KMS-11 (cell line): ENCODE measurements at regions not wholly inside any gene's neighbourhood (a gene's known extent, or its start where the extent isn't known, plus 50 kb on each side); places are given as distances from the start of the nearest gene placed in this dataset.

Source experiments
- H2AFZ ChIP-seq: fragments of 200-600 bp; sonication (generic); 2 replicates; pipeline ENCODE4 v1.6.1; 2016; ENCODE audit warnings: antibody characterized with exemption, mixed run types, low read depth
- H3K27ac ChIP-seq: fragments of 200-600 bp; sonication (generic); 2 replicates; pipeline ENCODE4 v1.6.1; 2016; ENCODE audit warnings: mild to moderate bottlenecking, mixed run types
- H3K27me3 ChIP-seq: fragments of 200-600 bp; sonication (generic); 2 replicates; pipeline ENCODE4 v1.6.1; 2017; ENCODE audit warnings: mild to moderate bottlenecking, low read depth, mixed run types, moderate library complexity; ENCODE audit not compliant: insufficient read depth
- H3K36me3 ChIP-seq: fragments of 200-600 bp; sonication (generic); 2 replicates; pipeline ENCODE4 v1.6.1; 2017; ENCODE audit warnings: mild to moderate bottlenecking, mixed run types; ENCODE audit not compliant: insufficient read depth
- H3K4me1 ChIP-seq: fragments of 200-600 bp; sonication (generic); 2 replicates; pipeline ENCODE4 v1.6.1; 2016; ENCODE audit warnings: mild to moderate bottlenecking, low read depth, mixed run types; ENCODE audit not compliant: poor library complexity, severe bottlenecking
- H3K4me2 ChIP-seq: fragments of 200-600 bp; sonication (generic); 2 replicates; pipeline ENCODE4 v1.7.0; 2016; ENCODE audit warnings: mild to moderate bottlenecking, mixed run types
- H3K4me3 ChIP-seq: fragments of 200-600 bp; sonication (generic); IDR thresholded peaks from 2 replicates; pipeline ENCODE4 v1.6.1; 2017; ENCODE audit warnings: low read depth, low read length, mixed read lengths; ENCODE audit not compliant: insufficient read depth
- H3K79me2 ChIP-seq: fragments of 200-600 bp; sonication (generic); 2 replicates; pipeline ENCODE4 v1.6.1; 2016; ENCODE audit warnings: low read depth, mixed run types; ENCODE audit not compliant: insufficient read depth
- H3K9ac ChIP-seq: fragments of 200-600 bp; sonication (generic); 2 replicates; pipeline ENCODE4 v1.6.1; 2016; ENCODE audit warnings: mild to moderate bottlenecking, mixed run types
- H4K20me1 ChIP-seq: fragments of 200-600 bp; sonication (generic); 2 replicates; pipeline ENCODE4 v1.6.1; 2016; ENCODE audit warnings: mild to moderate bottlenecking, mixed run types; ENCODE audit not compliant: insufficient read depth
- TF ChIP-seq, protein P1 (sequence below): fragments of 200-600 bp; sonication (generic); conservative IDR thresholded peaks from 2 replicates; pipeline ENCODE4 v1.6.1; 2017; ENCODE audit warnings: low read depth, mild to moderate bottlenecking, antibody characterized with exemption, low read length, moderate library complexity, mixed read lengths

DNA sequence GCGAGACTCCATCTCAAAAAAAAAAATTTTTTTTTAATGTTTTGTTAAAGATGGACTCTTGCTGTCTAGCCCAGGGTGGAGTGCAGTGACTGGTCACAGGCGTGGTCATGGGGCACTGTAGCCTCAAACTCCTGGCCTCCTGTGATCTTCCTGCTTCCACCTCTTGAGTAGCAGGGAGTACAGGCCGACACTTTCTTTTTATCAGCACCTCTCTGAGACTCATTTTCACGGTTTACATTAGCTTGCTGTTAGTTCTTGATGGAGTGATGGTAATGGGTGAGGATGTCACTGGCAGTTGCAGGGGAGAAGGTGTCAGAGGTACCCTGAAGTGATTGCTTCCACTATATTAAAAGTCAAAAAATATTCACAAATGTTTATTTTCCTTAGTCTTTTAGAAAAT is 95.3 kb upstream of the MTPN start:
- TF ChIP-seq, protein P1, sequence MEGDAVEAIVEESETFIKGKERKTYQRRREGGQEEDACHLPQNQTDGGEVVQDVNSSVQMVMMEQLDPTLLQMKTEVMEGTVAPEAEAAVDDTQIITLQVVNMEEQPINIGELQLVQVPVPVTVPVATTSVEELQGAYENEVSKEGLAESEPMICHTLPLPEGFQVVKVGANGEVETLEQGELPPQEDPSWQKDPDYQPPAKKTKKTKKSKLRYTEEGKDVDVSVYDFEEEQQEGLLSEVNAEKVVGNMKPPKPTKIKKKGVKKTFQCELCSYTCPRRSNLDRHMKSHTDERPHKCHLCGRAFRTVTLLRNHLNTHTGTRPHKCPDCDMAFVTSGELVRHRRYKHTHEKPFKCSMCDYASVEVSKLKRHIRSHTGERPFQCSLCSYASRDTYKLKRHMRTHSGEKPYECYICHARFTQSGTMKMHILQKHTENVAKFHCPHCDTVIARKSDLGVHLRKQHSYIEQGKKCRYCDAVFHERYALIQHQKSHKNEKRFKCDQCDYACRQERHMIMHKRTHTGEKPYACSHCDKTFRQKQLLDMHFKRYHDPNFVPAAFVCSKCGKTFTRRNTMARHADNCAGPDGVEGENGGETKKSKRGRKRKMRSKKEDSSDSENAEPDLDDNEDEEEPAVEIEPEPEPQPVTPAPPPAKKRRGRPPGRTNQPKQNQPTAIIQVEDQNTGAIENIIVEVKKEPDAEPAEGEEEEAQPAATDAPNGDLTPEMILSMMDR, result no peak
- no peak overlapping the region for H2AFZ ChIP-seq
- no peak overlapping the region for H3K4me2 ChIP-seq
- H3K36me3 ChIP-seq, result no peaks in the 10 kb centered on the region
- H3K27me3 ChIP-seq, result no peaks in the 10 kb centered on the region
- no peaks in the 10 kb centered on the region for H3K4me1 ChIP-seq
- no peak overlapping the region for H3K9ac ChIP-seq
- H3K4me3 ChIP-seq, result no peak overlapping the region
- no peak overlapping the region for H3K27ac ChIP-seq
- no peaks in the 10 kb centered on the region for H3K79me2 ChIP-seq
- no peaks in the 10 kb centered on the region for H4K20me1 ChIP-seq

DNA sequence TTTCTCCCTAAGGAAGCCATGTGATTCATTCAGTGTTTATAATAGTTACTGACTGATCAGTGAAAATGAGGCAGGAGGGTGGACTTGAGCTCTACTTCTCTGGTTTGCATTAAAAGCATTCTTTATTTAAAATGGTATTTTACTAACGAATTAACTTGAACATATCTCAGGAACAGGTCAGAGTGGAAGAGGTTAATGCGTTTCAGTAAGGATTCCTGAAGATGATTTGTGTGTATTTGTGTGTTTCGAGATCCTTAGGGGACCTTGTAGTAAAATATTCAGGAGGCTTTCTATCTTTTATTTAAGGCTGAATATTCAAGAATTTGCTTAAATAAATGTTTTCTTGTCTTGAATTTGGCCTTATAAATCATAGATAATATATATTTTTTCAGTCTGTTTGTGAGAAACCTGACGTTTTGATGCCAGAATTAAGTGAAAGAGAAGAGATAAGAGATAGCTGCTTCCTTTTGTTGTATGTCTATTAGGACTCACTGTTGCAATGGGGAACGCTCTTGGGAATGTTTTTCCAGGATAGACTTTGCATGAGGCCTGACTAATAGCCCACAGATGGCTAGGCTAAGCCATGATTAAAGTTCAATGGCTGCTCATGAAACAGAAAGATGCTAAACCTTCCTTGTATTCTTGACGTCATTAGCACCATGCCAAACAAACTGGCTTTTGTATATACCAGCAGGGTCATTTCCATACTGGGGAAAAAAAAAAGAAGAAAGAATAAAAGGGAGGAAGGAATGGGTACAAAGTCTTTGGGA is 93.8 kb upstream of the MTPN start:
- H2AFZ ChIP-seq, result no peak overlapping the region
- TF ChIP-seq, protein P1, result no peak
- H3K27ac ChIP-seq, result no peak overlapping the region
- no peak overlapping the region for H3K4me3 ChIP-seq
- H3K4me1 ChIP-seq, result no peaks in the 10 kb centered on the region
- H3K4me2 ChIP-seq, result no peak overlapping the region
- H3K36me3 ChIP-seq, result no peaks in the 10 kb centered on the region
- no peaks in the 10 kb centered on the region for H3K27me3 ChIP-seq
- no peak overlapping the region for H3K9ac ChIP-seq
- no peaks in the 10 kb centered on the region for H3K79me2 ChIP-seq
- no peaks in the 10 kb centered on the region for H4K20me1 ChIP-seq

DNA sequence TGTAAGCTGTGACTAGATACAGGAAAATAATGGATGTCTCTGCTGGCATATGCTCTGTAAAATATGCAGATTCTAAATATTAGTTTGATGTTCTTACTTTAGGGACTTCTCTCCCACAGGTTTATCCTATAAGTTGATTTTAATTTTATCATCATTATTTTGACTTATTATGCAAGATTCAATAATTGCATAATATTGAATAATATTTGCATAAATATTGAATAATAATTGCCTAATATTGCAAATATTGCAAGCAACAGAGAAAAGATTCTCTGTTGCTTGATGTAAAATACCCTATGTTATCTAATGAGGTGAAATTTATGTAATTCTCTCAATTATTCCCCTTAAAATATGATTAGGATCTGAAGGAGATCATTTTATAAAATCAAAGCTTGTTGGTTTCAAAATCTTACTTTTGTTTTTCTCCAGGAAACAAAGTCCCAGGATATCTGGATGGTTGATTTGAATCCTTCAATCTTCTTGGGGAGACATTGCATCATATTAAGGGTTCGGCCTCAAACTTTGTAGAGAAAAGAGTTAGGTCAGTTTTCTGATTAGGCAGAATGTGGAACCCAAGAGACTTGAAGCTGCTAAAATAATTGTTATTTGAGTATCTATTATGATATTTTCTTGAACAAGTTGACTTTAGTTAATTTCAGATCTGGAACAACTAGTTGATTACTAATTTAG is 92.8 kb upstream of the MTPN start:
- Histone ChIP-seq H3K79me2 (no peaks in the 10 kb centered on the region), H3K4me1 (no peaks in the 10 kb centered on the region), H2AFZ (no peak overlapping the region), H3K4me2 (no peak overlapping the region), H3K27me3 (no peaks in the 10 kb centered on the region), H3K4me3 (no peak overlapping the region), H3K27ac (no peak overlapping the region), H3K36me3 (no peaks in the 10 kb centered on the region), H4K20me1 (no peaks in the 10 kb centered on the region), H3K9ac (no peak overlapping the region)
- TF ChIP-seq, protein P1, result no peak

DNA sequence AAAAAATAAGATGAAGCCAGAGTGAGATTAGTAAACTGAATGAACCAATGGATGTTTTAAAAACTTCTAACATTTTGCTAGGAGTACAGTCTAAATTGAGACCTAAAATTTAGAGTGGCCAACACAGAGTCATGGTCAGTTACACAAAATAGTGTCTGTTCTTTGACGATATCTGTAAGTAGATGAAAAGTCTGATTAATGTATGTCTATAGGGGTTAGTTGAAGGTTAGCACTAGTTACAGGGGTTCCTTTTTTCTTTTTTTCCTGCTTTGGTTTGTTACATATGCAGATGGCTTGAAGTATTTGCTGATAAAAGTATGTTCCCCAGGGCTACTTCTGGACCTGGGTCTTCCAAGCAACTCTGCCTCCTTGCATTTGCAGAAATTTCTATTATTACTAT is 90.1 kb upstream of the MTPN start:
- Histone ChIP-seq H3K4me3 (no peak overlapping the region), H4K20me1 (no peaks in the 10 kb centered on the region), H3K4me2 (no peak overlapping the region), H3K27ac (no peak overlapping the region), H2AFZ (no peak overlapping the region), H3K27me3 (no peaks in the 10 kb centered on the region), H3K9ac (no peak overlapping the region), H3K36me3 (no peaks in the 10 kb centered on the region), H3K79me2 (no peaks in the 10 kb centered on the region), H3K4me1 (no peaks in the 10 kb centered on the region)
- TF ChIP-seq, protein P1, result no peak
